AG04449 (cell line): ENCODE measurements at regions not wholly inside any gene's neighbourhood (a gene's known extent, or its start where the extent isn't known, plus 50 kb on each side); places are given as distances from the start of the nearest gene placed in this dataset.

Experiments
- CTCF ChIA-PET: fragments of 350-600 bp; formaldehyde crosslinking; extraction: SDS; loops from one replicate; lab custom pipeline; 2021; ENCODE audit warnings: antibody characterized with exemption; lab: Yijun Ruan, JAX
- POLR2A ChIA-PET: fragments of 400-600, 350-600 bp; formaldehyde crosslinking; extraction: SDS; loops from one replicate; lab custom pipeline; 2020; ENCODE audit warnings: antibody characterized with exemption, inconsistent platforms; lab: Yijun Ruan, JAX
- DNase-seq: peaks from one replicate; pipeline ENCODE4 v3.0.0-alpha.2; 2010; ENCODE audit warnings: low read depth, low spot score
- H3K4me3 ChIP-seq: 2 replicates; pipeline ENCODE4 v1.5.1; 2011; ENCODE audit warnings: low read depth, mild to moderate bottlenecking, control low read depth, low read length
- TF ChIP-seq, protein P1 (sequence below): IDR thresholded peaks from one replicate; pipeline ENCODE4 v1.5.1; 2011; ENCODE audit warnings: mild to moderate bottlenecking, moderate library complexity, low read length, control low read depth, inconsistent platforms; ENCODE audit not compliant: insufficient read depth; ENCODE audit errors: missing control alignments

DNA sequence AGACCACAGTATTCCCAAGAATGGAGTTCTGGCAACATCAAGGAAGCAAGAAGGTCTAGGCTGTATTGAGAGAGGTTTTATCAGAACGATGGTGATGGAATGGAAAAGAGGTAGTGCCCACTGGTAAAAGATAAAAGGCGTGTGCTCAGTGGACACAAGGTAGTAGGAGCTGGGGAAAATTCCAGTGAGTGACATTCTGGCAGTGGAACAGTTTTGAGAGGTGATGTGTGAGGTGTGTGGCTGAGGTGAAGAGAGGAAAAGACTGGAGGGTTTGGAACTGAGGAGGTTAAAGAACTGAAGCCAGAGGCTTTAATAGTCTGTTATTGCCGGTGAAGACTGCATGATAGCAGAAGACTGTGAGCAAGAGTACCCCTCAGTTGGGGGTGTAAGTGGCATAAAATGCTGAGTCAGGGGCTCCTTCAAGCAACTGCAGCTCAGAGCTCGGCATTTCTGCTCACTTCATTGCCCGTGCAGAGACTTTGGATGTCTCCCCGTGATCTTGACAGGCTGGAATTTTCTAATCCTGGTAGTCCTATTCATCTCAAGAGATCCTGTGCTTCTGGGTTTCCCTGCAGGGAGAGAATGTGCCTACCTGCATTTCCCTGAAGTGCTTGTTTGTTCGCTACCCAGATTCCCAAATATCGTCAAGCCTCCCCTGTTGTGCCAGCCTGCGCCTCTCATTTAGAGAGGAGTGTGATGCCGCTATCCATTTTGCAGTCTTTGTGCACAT lies 191.0 kb downstream of the SATB1 start:
- ChIA-PET CTCF (no interaction called here), POLR2A (no interaction called here)
- DNase-seq, result no peak
- no peak overlapping the region for H3K4me3 ChIP-seq
- TF ChIP-seq, protein P1, sequence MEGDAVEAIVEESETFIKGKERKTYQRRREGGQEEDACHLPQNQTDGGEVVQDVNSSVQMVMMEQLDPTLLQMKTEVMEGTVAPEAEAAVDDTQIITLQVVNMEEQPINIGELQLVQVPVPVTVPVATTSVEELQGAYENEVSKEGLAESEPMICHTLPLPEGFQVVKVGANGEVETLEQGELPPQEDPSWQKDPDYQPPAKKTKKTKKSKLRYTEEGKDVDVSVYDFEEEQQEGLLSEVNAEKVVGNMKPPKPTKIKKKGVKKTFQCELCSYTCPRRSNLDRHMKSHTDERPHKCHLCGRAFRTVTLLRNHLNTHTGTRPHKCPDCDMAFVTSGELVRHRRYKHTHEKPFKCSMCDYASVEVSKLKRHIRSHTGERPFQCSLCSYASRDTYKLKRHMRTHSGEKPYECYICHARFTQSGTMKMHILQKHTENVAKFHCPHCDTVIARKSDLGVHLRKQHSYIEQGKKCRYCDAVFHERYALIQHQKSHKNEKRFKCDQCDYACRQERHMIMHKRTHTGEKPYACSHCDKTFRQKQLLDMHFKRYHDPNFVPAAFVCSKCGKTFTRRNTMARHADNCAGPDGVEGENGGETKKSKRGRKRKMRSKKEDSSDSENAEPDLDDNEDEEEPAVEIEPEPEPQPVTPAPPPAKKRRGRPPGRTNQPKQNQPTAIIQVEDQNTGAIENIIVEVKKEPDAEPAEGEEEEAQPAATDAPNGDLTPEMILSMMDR, result no peak

DNA sequence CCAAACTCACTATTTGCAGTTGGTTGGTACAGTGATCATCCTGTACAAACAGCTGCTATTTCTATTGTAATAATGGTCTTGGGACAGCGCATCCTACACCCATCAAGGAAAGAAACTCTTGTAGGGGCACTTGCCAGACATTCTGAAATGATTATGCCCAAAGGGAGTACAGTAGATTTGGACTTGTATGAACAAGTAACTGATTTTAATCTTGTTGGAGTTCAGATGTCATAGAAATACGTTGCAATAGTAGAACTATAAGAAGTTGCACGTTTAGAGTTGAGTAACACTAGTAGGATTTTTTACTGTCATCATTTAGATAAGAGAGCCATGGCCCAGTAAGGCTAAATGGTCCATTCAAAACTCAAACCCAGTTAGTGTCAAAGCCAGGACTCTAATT lies 192.8 kb downstream of the SATB1 start:
- TF ChIP-seq, protein P1, result no peak
- no peak for DNase-seq
- CTCF ChIA-PET, result no interaction called here
- POLR2A ChIA-PET, result no interaction called here
- no peak overlapping the region for H3K4me3 ChIP-seq

DNA sequence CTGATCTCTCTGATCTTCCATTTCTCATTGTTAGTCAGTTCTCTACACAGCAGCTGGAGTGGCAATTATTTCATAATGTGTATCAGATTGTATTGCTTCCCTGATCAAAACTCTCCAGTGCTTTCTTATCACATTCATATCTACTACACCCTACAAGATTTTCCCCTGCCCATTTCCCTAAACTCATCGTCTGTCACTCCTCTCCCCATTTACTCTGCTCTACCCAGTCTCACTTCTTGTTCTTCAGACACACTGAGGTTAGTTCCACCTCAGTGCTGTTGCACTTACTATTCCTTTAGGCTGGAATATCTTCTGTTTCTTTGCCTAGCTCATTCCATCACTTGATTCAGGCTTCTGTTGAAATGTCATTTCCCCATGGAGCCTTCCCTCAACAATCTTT lies 197.1 kb downstream of the SATB1 start:
- DNase-seq, result no peak
- ChIA-PET POLR2A (no interaction called here), CTCF (no interaction called here)
- TF ChIP-seq, protein P1, result no peak
- H3K4me3 ChIP-seq, result no peak overlapping the region

DNA sequence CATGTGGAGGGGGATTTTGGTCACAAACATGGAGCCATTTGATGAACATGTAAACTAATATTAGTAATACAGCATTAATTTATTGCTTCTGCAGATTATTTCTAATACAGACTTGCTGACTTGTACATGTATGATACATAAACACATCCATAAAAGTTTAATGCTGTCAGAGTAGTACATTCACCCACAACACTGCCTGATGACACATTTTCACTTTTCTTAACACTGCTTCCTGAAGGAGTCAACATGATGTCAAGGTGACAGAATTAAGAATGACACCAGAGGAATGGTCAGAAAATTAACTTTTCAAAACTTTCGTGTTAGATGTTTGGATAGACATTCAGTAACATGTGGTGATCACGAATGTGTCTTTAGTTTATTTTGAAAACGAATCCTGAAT lies 199.4 kb downstream of the SATB1 start:
- H3K4me3 ChIP-seq, result no peak overlapping the region
- DNase-seq, result no peak
- POLR2A ChIA-PET, result no interaction called here
- TF ChIP-seq, protein P1, result no peak
- CTCF ChIA-PET, result interaction anchor here (0.5 kb wide), 1 partner anchor 164 kb away, joined by 3 read pairs; no protein-coding TSS in a partner anchor

DNA sequence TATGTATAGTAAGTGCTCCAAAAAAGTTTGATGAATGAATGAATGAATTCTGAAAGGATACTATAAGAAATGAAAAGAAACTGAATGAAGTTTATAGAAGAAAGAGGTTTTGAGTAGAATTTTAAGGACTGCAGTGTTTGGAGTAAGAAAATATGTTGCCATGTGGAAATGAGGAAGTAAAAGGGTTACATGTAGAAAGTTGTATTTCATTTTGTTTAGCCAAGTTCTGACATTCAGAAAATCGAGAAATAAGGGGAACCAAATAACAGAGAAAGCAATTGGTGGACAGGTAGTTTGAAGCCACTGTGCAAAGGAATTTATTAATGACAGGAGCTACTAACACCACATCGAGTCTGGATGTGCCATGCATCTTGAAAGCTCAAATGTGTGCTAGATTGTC lies 200.7 kb downstream of the SATB1 start:
- POLR2A ChIA-PET, result no interaction called here

GRCh38 chr3:18223974-18224373 lies 201.2 kb downstream of the SATB1 start:
- TF ChIP-seq, protein P1, result no peak
- ChIA-PET POLR2A (no interaction called here), CTCF (no interaction called here)
- no peak overlapping the region for H3K4me3 ChIP-seq
- DNase-seq, result no peak

More for the DNA sequence above, 200.7 kb downstream of the SATB1 start:
- CTCF ChIA-PET, result no interaction called here
- H3K4me3 ChIP-seq, result no peak overlapping the region
- no peak for DNase-seq
- TF ChIP-seq, protein P1, result no peak
